Right cardiac atrium (tissue), 5 donors: ENCODE measurements at regions not wholly inside any gene's neighbourhood (a gene's known extent, or its start where the extent isn't known, plus 50 kb on each side); places are given as distances from the start of the nearest gene placed in this dataset.
"Not testable (repeated sequence)": the region's sequence is repeated elsewhere in the genome, so short reads cannot be mapped to it uniquely, and the experiment has no call there.

Experiments
- ATAC-seq, 2 donors: fragments of 200-7000 bp; cut with Tn5 transposase; one replicate each; pipeline versions ENCODE4 v1.8.0 to v1.9.1; 2020; ENCODE audit warnings: moderate library complexity in 2 of 2, mild to moderate bottlenecking in 1 of 2
- DNase-seq, 3 donors: peaks; one replicate each; pipeline ENCODE4 v3.0.0-alpha.2; 2020
- H3K27ac ChIP-seq: one replicate; pipeline ENCODE4 v1.5.1; 2013; ENCODE audit warnings: mild to moderate bottlenecking, low read length, control low read depth, moderate library complexity
- H3K27me3 ChIP-seq: one replicate; pipeline ENCODE4 v1.6.1; 2013; ENCODE audit not compliant: control insufficient read depth, insufficient read depth
- H3K4me1 ChIP-seq: one replicate; pipeline ENCODE4 v1.6.1; 2013; ENCODE audit warnings: low read length; ENCODE audit not compliant: control insufficient read depth, insufficient read depth
- H3K4me3 ChIP-seq: one replicate; pipeline ENCODE4 v1.5.1; 2013; ENCODE audit warnings: low read length, control low read depth
- H3K9me3 ChIP-seq: one replicate; pipeline ENCODE4 v1.6.1; 2013; ENCODE audit warnings: low read length; ENCODE audit not compliant: control insufficient read depth
- WGBS: extraction: QIAGEN DNeasy Blood & Tissue Kit; methylation state at CpG from one replicate; pipeline ENCODE4 v1.1.7; 2013; 5-methylcytosine and 5-hydroxymethylcytosine counted together
- intact Hi-C, 4 donors: fragments of 100-400 bp; cut with DNase I; formaldehyde crosslinking; loops; one replicate each; pipeline versions ENCODE4 v1.11.0 to v1.14.0; 2022 to 2023
- donor health status: healthy with polysubstance abuse.
- donor health status: DM: no; HTN: yes; CAD: no.
- donor health status: DM: no; HTN: no; CAD: no.
- donor health status: DM: no; HTN: yes; CAD: no; lungs with severe emphysema.
- donor health status: DM: yes; HTN: yes; CAD: no.

- 70% methylated on average over 6 of the region's 6 CpGs for WGBS
Observed at GRCh38 chr6:147949981-147950622, 392.5 kb upstream of the SASH1 start.

GRCh38 chr6:147950623-147950987, 392.0 kb upstream of the SASH1 start:
- Histone ChIP-seq H3K4me1 (peaks cover 3% of the 10 kb centered on the region), H3K9me3 (no peaks in the 10 kb centered on the region), H3K27ac (no peak overlapping the region), H3K4me3 (no peak overlapping the region), H3K27me3 (no peaks in the 10 kb centered on the region)
- DNase-seq, result peak in 1 of 3 donors; percentile 36
- WGBS, result 15% methylated on average over 5 of the region's 5 CpGs
- intact Hi-C loops, result no loop called here
- ATAC-seq, result peak; percentile 59 to 81

More at GRCh38 chr6:147949981-147950622, 392.5 kb upstream of the SASH1 start:
- DNase-seq (no peak), ATAC-seq (no peak)
- Histone ChIP-seq H3K27ac (no peak overlapping the region), H3K4me1 (peaks cover 3% of the 10 kb centered on the region), H3K9me3 (no peaks in the 10 kb centered on the region), H3K27me3 (no peaks in the 10 kb centered on the region), H3K4me3 (no peak overlapping the region)
- intact Hi-C loops, result no loop called here

GRCh38 chr6:147951726-147952125, 390.9 kb upstream of the SASH1 start:
- ATAC-seq, result no peak
- Histone ChIP-seq H3K9me3 (no peaks in the 10 kb centered on the region), H3K27ac (no peak overlapping the region), H3K27me3 (no peaks in the 10 kb centered on the region), H3K4me1 (peaks cover 3% of the 10 kb centered on the region), H3K4me3 (no peak overlapping the region)
- 96% methylated on average over 7 of the region's 7 CpGs for WGBS
- intact Hi-C loops, result no loop called here
- no peak for DNase-seq

- intact Hi-C loops, result no loop called here
- Histone ChIP-seq H3K4me3 (no peak overlapping the region), H3K9me3 (no peaks in the 10 kb centered on the region), H3K27ac (no peak overlapping the region), H3K4me1 (peaks cover 3% of the 10 kb centered on the region), H3K27me3 (no peaks in the 10 kb centered on the region)
- 93% methylated on average over 3 of the region's 3 CpGs for WGBS
- no peak for DNase-seq
- no peak for ATAC-seq
Observed at GRCh38 chr6:147954938-147955337, 387.7 kb upstream of the SASH1 start.

- 89% methylated on average over 2 of the region's 2 CpGs for WGBS
- intact Hi-C loops, result no loop called here
- no peak for DNase-seq
- H3K4me1 ChIP-seq, result no peaks in the 10 kb centered on the region
- ATAC-seq, result no peak
- H3K9me3 ChIP-seq, result no peaks in the 10 kb centered on the region
- H3K27me3 ChIP-seq, result no peaks in the 10 kb centered on the region
- H3K4me3 ChIP-seq, result no peak overlapping the region
- no peak overlapping the region for H3K27ac ChIP-seq
Observed at GRCh38 chr6:147958683-147959082, 384.0 kb upstream of the SASH1 start.

- no peak for ATAC-seq
- intact Hi-C loops, result no loop called here
- 50% methylated on average over 2 of the region's 2 CpGs for WGBS
Observed at GRCh38 chr6:147961481-147962141, 381.0 kb upstream of the SASH1 start.

GRCh38 chr6:147965448-147965847, 377.2 kb upstream of the SASH1 start:
- ATAC-seq, result not testable (repeated sequence)

More at GRCh38 chr6:147961481-147962141, 381.0 kb upstream of the SASH1 start:
- no peak overlapping the region for H3K4me3 ChIP-seq
- no peaks in the 10 kb centered on the region for H3K9me3 ChIP-seq
- H3K27me3 ChIP-seq, result no peaks in the 10 kb centered on the region
- no peaks in the 10 kb centered on the region for H3K4me1 ChIP-seq
- H3K27ac ChIP-seq, result no peak overlapping the region
- DNase-seq, result no peak

GRCh38 chr6:147970970-147971369, 371.7 kb upstream of the SASH1 start:
- DNase-seq (no peak), ATAC-seq (no peak)
- H3K4me1 ChIP-seq, result no peaks in the 10 kb centered on the region
- no peaks in the 10 kb centered on the region for H3K27me3 ChIP-seq
- intact Hi-C loops, result no loop called here
- no peak overlapping the region for H3K27ac ChIP-seq
- H3K4me3 ChIP-seq, result no peak overlapping the region
- H3K9me3 ChIP-seq, result no peaks in the 10 kb centered on the region
- 78% methylated on average over 1 of the region's 1 CpG for WGBS

More at GRCh38 chr6:147965448-147965847, 377.2 kb upstream of the SASH1 start:
- H3K4me3 ChIP-seq, H3K27ac ChIP-seq, H3K4me1 ChIP-seq, H3K27me3 ChIP-seq, intact Hi-C loops, H3K9me3 ChIP-seq, DNase-seq: not testable (repeated sequence)
- 98% methylated on average over 3 of the region's 3 CpGs for WGBS

GRCh38 chr6:147972448-147972847, 370.2 kb upstream of the SASH1 start:
- H3K4me1 ChIP-seq, result no peaks in the 10 kb centered on the region
- intact Hi-C loops, result no loop called here
- no peak overlapping the region for H3K27ac ChIP-seq
- DNase-seq, result no peak
- no peaks in the 10 kb centered on the region for H3K9me3 ChIP-seq
- H3K27me3 ChIP-seq, result no peaks in the 10 kb centered on the region
- no peak overlapping the region for H3K4me3 ChIP-seq
- peak in 1 of 2 donors; percentile 21 for ATAC-seq
- 41% methylated on average over 5 of the region's 5 CpGs for WGBS

GRCh38 chr6:147973806-147974205, 368.8 kb upstream of the SASH1 start:
- ATAC-seq (no peak), DNase-seq (no peak)
- WGBS, result 83% methylated on average over 5 of the region's 5 CpGs
- Histone ChIP-seq H3K9me3 (no peaks in the 10 kb centered on the region), H3K4me1 (no peaks in the 10 kb centered on the region), H3K27me3 (no peaks in the 10 kb centered on the region), H3K4me3 (no peak overlapping the region), H3K27ac (no peak overlapping the region)
- intact Hi-C loops, result no loop called here

- Histone ChIP-seq H3K27me3 (no peaks in the 10 kb centered on the region), H3K4me3 (no peak overlapping the region), H3K27ac (no peak overlapping the region), H3K4me1 (no peaks in the 10 kb centered on the region), H3K9me3 (no peaks in the 10 kb centered on the region)
- 60% methylated on average over 4 of the region's 4 CpGs for WGBS
- intact Hi-C loops, result no loop called here
- DNase-seq (no peak), ATAC-seq (no peak)
Observed at GRCh38 chr6:147974376-147974775, 368.3 kb upstream of the SASH1 start.
